HepG2 (cell line): ENCODE measurements at regions not wholly inside any gene's neighbourhood (a gene's known extent, or its start where the extent isn't known, plus 50 kb on each side); places are given as distances from the start of the nearest gene placed in this dataset.

ENCODE experiments used
- ATAC-seq: fragments of 200-7000 bp; cut with Tn5 transposase; 3 replicates; pipeline ENCODE4 v1.9.1; 2020; ENCODE audit warnings: mild to moderate bottlenecking, moderate library complexity
- BruUV-seq: library from RNA; stranded (reverse); fragments of 400-500 nt; replicated peaks from 2 replicates; lab custom pipeline; 2021; lab: Mats Ljungman, UMichigan
- CTCF ChIA-PET: fragments of 300-600 bp; formaldehyde crosslinking; extraction: SDS; loops from one replicate; lab custom pipeline; 2021; ENCODE audit warnings: low total read pairs, inconsistent platforms, low intra/inter-chr PET ratio; lab: Yijun Ruan, JAX
- POLR2A ChIA-PET: fragments of 350-600 bp; sonication (Branson Sonifier 250); formaldehyde crosslinking; loops from one replicate; lab custom pipeline; 2020; ENCODE audit warnings: antibody characterized with exemption, inconsistent platforms; lab: Yijun Ruan, JAX
- DNase-seq: peaks from one replicate; pipeline ENCODE4 v3.0.0-alpha.2; 2015; ENCODE audit warnings: low spot score
- FAIRE-seq: peaks from 3 replicates; lab custom pipeline; 2011; peaks lifted over from hg19 to GRCh38; lab: Jason Lieb, UNC
- H2AFZ ChIP-seq: one replicate; pipeline ENCODE4 v1.6.1; 2011; ENCODE audit warnings: low read length, inconsistent platforms
- H3K27ac ChIP-seq: fragments of 300-600 bp; 3 replicates; pipeline ENCODE4 v1.8.0; 2011; ENCODE audit warnings: mixed run types, mild to moderate bottlenecking, mixed read lengths, low read length, inconsistent platforms; ENCODE audit not compliant: insufficient read depth; ENCODE audit errors: extremely low read length
- H3K27me3 ChIP-seq, 2 experiments: fragments of 200-600 bp in 1 of 2; 2 replicates in 1 of 2; 3 replicates in 1 of 2; pipeline versions ENCODE4 v1.6.0 to v1.8.0; 2011; ENCODE audit warnings: low read length in 2 of 2, mild to moderate bottlenecking in 2 of 2, moderate library complexity in 2 of 2, inconsistent platforms in 1 of 2; ENCODE audit not compliant: insufficient read depth in 2 of 2, control insufficient read depth in 1 of 2
- H3K36me3 ChIP-seq, 2 experiments: fragments of 200-600 bp in 1 of 2; replicated peaks in 1 of 2; 2 replicates in 1 of 2; 3 replicates in 1 of 2; pipeline versions ENCODE4 v1.5.1 to v1.8.0; 2011; ENCODE audit warnings: low read length in 2 of 2, inconsistent platforms in 1 of 2; ENCODE audit not compliant: insufficient read depth in 2 of 2, control insufficient read depth in 1 of 2
- H3K4me1 ChIP-seq: 2 replicates; pipeline ENCODE4 v1.5.1; 2012; ENCODE audit warnings: low read length, inconsistent platforms; ENCODE audit not compliant: insufficient read depth
- H3K4me2 ChIP-seq: 2 replicates; pipeline ENCODE4 v1.6.0; 2011; ENCODE audit warnings: low read depth, low read length, inconsistent platforms
- H3K4me3 ChIP-seq, 3 experiments: fragments of 200-600 bp in 1 of 3; sonication (generic), shearing (Covaris generic) in 1 of 3; replicated peaks in 1 of 3; 2 replicates each; pipeline ENCODE4 v1.5.1; 2011 to 2016; ENCODE audit warnings: low read length in 3 of 3, inconsistent platforms in 2 of 3, low read depth in 2 of 3, mild to moderate bottlenecking in 2 of 3, control low read depth in 1 of 3, mixed read lengths in 1 of 3; ENCODE audit not compliant: insufficient read depth in 1 of 3
- H3K79me2 ChIP-seq: one replicate; pipeline ENCODE4 v1.6.1; 2011; ENCODE audit warnings: low read length, inconsistent platforms; ENCODE audit not compliant: insufficient read depth
- H3K9ac ChIP-seq: 2 replicates; pipeline ENCODE4 v1.6.0; 2011; ENCODE audit warnings: mild to moderate bottlenecking, low read depth, low read length, inconsistent platforms; ENCODE audit not compliant: insufficient read depth
- H3K9me3 ChIP-seq: 2 replicates; pipeline ENCODE4 v1.5.1; 2012; ENCODE audit warnings: mild to moderate bottlenecking, low read length
- H4K20me1 ChIP-seq: 2 replicates; pipeline ENCODE4 v1.6.0; 2011; ENCODE audit warnings: inconsistent platforms, mild to moderate bottlenecking, low read length, moderate library complexity; ENCODE audit not compliant: insufficient read depth
- HMGXB4 ChIP-seq, 2 experiments: sonication (generic) in 1 of 2; formaldehyde crosslinking in 1 of 2; IDR thresholded peaks; 2 replicates each; pipeline versions ENCODE4 v1.4.0 to v1.6.1; 2018 to 2020; ENCODE audit warnings: missing genetic modification reagents in 2 of 2, borderline replicate concordance in 1 of 2, low read depth in 1 of 2, mild to moderate bottlenecking in 1 of 2, missing biosample characterization in 1 of 2
- IKZF1 ChIP-seq: fragments of 450-650 bp; IDR thresholded peaks from 2 replicates; pipeline ENCODE4 v1.7.1; 2016
- PBX3 ChIP-seq: sonication (generic); formaldehyde crosslinking; IDR thresholded peaks from 2 replicates; pipeline ENCODE4 v1.8.1; 2023; ENCODE audit warnings: missing genetic modification reagents, inconsistent platforms, borderline replicate concordance
- STAG1 ChIP-seq: sonication (generic); formaldehyde crosslinking; IDR thresholded peaks from 2 replicates; pipeline ENCODE4 v1.4.0; 2020; ENCODE audit warnings: missing genetic modification reagents
- TRIM24 ChIP-seq: sonication (generic); formaldehyde crosslinking; IDR thresholded peaks from 2 replicates; pipeline ENCODE4 v1.8.0; 2022; ENCODE audit warnings: mild to moderate bottlenecking, missing genetic modification reagents
- ZBTB14 ChIP-seq: sonication (generic); formaldehyde crosslinking; IDR thresholded peaks from 2 replicates; pipeline ENCODE4 v1.4.0; 2020; ENCODE audit warnings: missing genetic modification reagents
- ZBTB7A ChIP-seq: sonication (generic); formaldehyde crosslinking; IDR thresholded peaks from 2 replicates; pipeline ENCODE4 v1.8.0; 2022; ENCODE audit warnings: mild to moderate bottlenecking, missing genetic modification reagents
- ZFP1 ChIP-seq: IDR thresholded peaks from 2 replicates; pipeline ENCODE4 v1.6.1; 2016
- ZNF3 ChIP-seq: IDR thresholded peaks from 2 replicates; pipeline ENCODE4 v1.7.0; 2017; ENCODE audit warnings: inconsistent platforms
- ZNF775 ChIP-seq: sonication (generic); formaldehyde crosslinking; IDR thresholded peaks from 2 replicates; pipeline ENCODE4 v1.4.0; 2020; ENCODE audit warnings: missing genetic modification reagents, mild to moderate bottlenecking, moderate library complexity, borderline replicate concordance
- ZNF777 ChIP-seq: sonication (generic); formaldehyde crosslinking; IDR thresholded peaks from 2 replicates; pipeline ENCODE4 v1.4.0; 2020; ENCODE audit warnings: missing genetic modification reagents
- in situ Hi-C: cut with HindIII; loops from 2 replicates; pipeline ENCODE4 v1.10.0; 2017; ENCODE audit warnings: low pct_unique_long_range_greater_than_20kb; ENCODE audit not compliant: extremely low pct_ligation_motif_present
- intact Hi-C: fragments of 100-400 bp; cut with micrococcal nuclease; formaldehyde crosslinking; loops from one replicate; pipeline ENCODE4 v1.10.0; 2022; ENCODE audit not compliant: unreplicated experiment

- TF ChIP-seq HMGXB4 (CRISPR knock-in tag; IDR thresholded peaks at IDR 0.05; ENCODE audit: borderline replicate concordance in 1 of 2, low read depth in 1 of 2) (no peak), ZBTB14 (CRISPR knock-in tag) (no peak), ZBTB7A (no peak), PBX3 (CRISPR knock-in tag) (no peak), IKZF1 (no peak), ZNF777 (CRISPR knock-in tag) (no peak), ZNF3 (CRISPR knock-in tag) (no peak), ZNF775 (CRISPR knock-in tag) (no peak), ZFP1 (CRISPR knock-in tag) (no peak)
- TF ChIP-seq, all 625 proteins: peak for 0
Observed at GRCh38 chr6:80465513-80465912, 359.0 kb downstream of the BCKDHB start (continued).

GRCh38 chr6:80464901-80465300, 358.4 kb downstream of the BCKDHB start:
- no peak for FAIRE-seq
- H3K9me3 ChIP-seq, result no peaks in the 10 kb centered on the region
- no peak overlapping the region for H3K4me2 ChIP-seq
- CTCF ChIA-PET, result no interaction called here
- in situ Hi-C loops (no loop called here), intact Hi-C loops (no loop called here)
- BruUV-seq, result no TSS peak
- no peak for ATAC-seq
- POLR2A ChIA-PET, result no interaction called here
- H3K9ac ChIP-seq, result no peak overlapping the region
- no peak overlapping the region for H3K27ac ChIP-seq
- H3K36me3 ChIP-seq, result no peaks in the 10 kb centered on the region
- peaks cover 20% of the 10 kb centered on the region for H3K4me1 ChIP-seq
- H4K20me1 ChIP-seq, result no peaks in the 10 kb centered on the region
- no peaks in the 10 kb centered on the region for H3K27me3 ChIP-seq
- H3K4me3 ChIP-seq, result no peak overlapping the region
- DNase-seq, result no peak
- no peaks in the 10 kb centered on the region for H3K79me2 ChIP-seq
- TF ChIP-seq IKZF1 (no peak), STAG1 (CRISPR knock-in tag) (no peak), TRIM24 (CRISPR knock-in tag) (no peak)
- H2AFZ ChIP-seq, result no peak overlapping the region
